GM12873 (cell line): ENCODE measurements at regions not wholly inside any gene's neighbourhood (a gene's known extent, or its start where the extent isn't known, plus 50 kb on each side); places are given as distances from the start of the nearest gene placed in this dataset.

Experiments
- TF ChIP-seq, protein P1 (sequence below): IDR thresholded peaks from 2 replicates; pipeline ENCODE4 v1.5.1; 2012; ENCODE audit warnings: low read depth, mild to moderate bottlenecking, moderate library complexity, low read length, control low read depth; ENCODE audit not compliant: insufficient read depth; ENCODE audit errors: missing control alignments

DNA sequence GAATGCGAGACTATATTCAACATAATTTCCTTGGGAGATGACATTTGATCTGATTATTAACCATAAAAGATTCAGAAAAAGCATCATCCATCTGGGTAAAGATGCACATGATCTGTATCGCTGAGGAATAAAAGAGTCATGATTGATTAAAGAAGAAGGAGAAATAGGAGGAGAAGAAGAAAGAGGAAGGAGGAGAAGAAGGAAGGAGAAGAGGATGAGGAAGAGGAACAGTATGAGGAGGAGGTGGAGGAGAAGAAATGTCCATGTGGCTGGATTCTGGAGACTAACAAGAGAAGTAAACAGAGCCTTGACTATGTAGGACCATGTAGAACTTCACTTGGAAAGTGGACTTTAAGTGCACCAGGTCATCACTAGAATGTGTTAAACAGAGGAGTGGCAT, 947.4 kb downstream of the LRFN5 start:
- TF ChIP-seq, protein P1, sequence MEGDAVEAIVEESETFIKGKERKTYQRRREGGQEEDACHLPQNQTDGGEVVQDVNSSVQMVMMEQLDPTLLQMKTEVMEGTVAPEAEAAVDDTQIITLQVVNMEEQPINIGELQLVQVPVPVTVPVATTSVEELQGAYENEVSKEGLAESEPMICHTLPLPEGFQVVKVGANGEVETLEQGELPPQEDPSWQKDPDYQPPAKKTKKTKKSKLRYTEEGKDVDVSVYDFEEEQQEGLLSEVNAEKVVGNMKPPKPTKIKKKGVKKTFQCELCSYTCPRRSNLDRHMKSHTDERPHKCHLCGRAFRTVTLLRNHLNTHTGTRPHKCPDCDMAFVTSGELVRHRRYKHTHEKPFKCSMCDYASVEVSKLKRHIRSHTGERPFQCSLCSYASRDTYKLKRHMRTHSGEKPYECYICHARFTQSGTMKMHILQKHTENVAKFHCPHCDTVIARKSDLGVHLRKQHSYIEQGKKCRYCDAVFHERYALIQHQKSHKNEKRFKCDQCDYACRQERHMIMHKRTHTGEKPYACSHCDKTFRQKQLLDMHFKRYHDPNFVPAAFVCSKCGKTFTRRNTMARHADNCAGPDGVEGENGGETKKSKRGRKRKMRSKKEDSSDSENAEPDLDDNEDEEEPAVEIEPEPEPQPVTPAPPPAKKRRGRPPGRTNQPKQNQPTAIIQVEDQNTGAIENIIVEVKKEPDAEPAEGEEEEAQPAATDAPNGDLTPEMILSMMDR: no peak

DNA sequence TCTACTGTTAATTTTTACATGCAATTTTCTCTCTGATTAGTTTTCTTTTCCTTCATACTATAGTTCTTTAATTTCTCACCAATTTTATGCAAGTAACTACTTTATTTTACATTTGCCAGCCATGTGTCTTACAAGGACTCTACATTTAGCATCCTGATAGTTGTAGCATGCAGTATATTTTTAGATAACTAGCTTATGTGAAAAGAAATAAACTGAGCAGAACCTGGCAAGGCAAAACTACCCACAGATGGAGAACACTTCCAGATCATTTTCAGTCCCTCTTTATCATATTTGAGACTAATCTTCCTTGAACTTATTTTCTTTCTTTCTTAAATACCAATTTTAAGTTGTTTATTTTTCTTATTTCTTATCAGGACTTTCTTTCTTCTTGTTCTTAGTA, 943.6 kb downstream of the LRFN5 start:
- TF ChIP-seq, protein P1: no peak

DNA sequence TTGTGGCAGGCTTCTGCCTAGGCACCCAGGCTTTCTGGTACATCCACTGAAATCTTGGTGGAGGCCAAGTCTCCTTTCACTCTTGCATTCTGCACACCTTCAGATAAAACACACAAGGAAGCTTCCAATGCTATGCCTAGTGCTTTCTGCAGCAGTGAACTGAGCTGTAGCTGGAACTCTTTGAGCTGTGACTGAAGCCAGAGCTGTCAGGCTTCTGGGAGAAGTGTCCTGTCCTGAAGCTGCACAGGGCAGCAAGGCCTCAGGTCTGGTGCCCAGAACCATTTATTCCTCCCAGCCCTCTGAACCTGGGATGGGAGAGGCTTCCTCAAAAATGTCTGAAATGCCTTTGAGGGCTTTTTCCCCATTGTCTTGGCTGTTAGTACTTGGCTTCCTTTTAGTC, 941.7 kb downstream of the LRFN5 start:
- TF ChIP-seq, protein P1: no peak

DNA sequence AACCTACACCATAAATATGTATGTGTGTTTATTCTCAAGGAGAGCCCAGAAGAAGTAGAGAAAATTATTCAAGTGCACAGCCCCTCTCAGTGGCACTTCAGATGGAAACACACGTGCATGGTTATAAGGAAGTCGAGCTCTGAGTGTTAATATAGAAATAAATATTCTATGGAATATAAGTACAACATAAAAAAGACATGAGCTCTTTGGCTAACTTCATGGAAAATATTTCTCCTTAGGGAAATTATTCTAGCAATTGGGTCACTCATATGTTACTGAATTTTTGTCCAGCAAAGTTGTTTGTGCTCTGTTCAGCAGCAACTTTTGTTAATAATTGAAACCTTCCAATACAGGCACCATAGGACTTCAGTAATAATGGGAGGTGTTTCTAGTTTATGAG, 939.0 kb downstream of the LRFN5 start:
- TF ChIP-seq, protein P1: no peak

DNA sequence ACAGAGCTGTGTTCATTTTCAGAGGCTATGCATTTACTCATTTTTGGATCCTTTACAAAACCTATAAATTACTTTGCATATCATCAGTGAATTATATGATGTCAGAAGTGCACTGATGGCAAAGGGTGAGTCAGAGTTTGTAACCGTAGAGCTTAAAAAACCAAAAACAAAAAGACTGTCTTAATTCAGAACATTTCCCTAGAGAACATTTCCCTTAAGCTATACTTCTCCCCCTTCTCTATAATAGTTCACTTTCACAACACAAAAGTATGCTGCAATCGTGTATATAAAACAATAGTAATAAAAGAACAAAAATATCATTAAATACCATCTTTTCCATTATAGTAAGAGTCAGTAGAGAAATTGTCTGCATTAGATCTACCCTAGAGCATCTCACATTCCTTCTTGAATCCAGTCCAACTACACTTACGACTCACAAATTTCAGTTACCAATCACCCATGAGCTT, 934.9 kb downstream of the LRFN5 start:
- TF ChIP-seq, protein P1: no peak

DNA sequence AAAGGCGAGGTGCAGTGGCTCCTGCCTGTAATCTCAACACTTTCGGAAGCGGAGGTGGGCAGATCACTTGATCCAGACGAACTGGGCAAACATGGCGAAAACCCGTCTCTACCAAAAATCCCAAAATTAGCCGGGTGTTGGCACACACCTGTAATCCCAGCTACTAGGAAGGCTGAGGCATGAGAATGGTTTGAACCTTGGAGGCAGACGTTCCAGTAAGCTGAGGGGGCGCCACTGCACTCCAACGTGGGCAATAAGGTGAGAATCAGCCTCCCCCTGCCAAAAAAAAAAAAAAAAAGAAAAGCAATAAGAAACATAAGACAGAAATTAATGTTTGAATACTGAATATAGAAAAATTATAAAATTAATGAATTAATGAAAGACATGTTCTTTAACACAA, 928.7 kb downstream of the LRFN5 start:
- TF ChIP-seq, protein P1: no peak

DNA sequence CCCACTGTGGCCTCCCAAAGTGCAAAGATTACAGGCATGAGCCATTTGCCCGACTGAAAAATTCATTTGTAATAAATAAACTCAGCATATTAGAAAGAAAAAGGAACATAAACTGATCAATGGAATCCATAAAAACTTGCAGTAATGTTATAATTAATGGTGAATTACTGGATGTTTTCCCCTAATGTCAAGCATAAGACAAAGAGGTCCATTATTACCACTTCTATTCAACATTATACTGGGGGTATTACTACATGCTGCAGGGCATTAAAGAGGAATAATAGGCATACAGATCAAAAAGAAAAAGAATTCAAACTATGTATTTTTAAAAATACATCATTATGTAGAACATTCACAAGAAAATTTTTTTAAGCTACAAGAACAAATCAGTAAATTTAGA, 926.8 kb downstream of the LRFN5 start:
- TF ChIP-seq, protein P1: no peak
